ENCODE measurements at regions not wholly inside any gene's neighbourhood (a gene's known extent, or its start where the extent isn't known, plus 50 kb on each side); places are given as distances from the start of the nearest gene placed in this dataset.
A peak's percentile ranks its signal among the peaks of the same experiment; 100 is the strongest.

GRCh38 chr16:5584109-5584508 is 486.5 kb upstream of the EEF2KMT start:
- Histone ChIP-seq H3K27ac (ENCODE audit: low read length) (peak overlapping the region; percentile 87), H3K4me3 (ENCODE audit: low read length) (no peak overlapping the region), H3K4me2 (ENCODE audit: low read depth, low read length, poor library complexity, severe bottlenecking) (no peak overlapping the region), H3K4me1 (ENCODE audit: low read length) (peaks cover 56% of the 10 kb centered on the region), H3K27me3 (ENCODE audit: low read length) (no peaks in the 10 kb centered on the region), H4K20me1 (ENCODE audit: insufficient read depth, low read depth, low read length) (no peaks in the 10 kb centered on the region), H3K9me3 (ENCODE audit: low read length) (no peaks in the 10 kb centered on the region), H2AFZ (ENCODE audit: low read length) (no peak overlapping the region), H3K36me3 (ENCODE audit: insufficient read depth, low read length) (no peaks in the 10 kb centered on the region), H3K79me2 (ENCODE audit: low read length) (no peaks in the 10 kb centered on the region), H3K9me2 (replicated peaks; ENCODE audit: insufficient read depth, low read length) (no peaks in the 10 kb centered on the region), H3K9ac (ENCODE audit: low read length) (no peak overlapping the region)
- DNase-seq = no peak

GRCh38 chr16:5582529-5582928 is 484.9 kb upstream of the EEF2KMT start:
- no peaks in the 10 kb centered on the region for H4K20me1 ChIP-seq (ENCODE audit: insufficient read depth, low read depth, low read length)
- DNase-seq = no peak
- H3K4me1 ChIP-seq (ENCODE audit: low read length) = peaks cover 62% of the 10 kb centered on the region
- H3K79me2 ChIP-seq (ENCODE audit: low read length) = no peaks in the 10 kb centered on the region
- H3K4me3 ChIP-seq (ENCODE audit: low read length) = no peak overlapping the region
- peak overlapping the region; percentile 87 for H3K27ac ChIP-seq (ENCODE audit: low read length)
- no peak overlapping the region for H2AFZ ChIP-seq (ENCODE audit: low read length)
- no peaks in the 10 kb centered on the region for H3K27me3 ChIP-seq (ENCODE audit: low read length)
- no peaks in the 10 kb centered on the region for H3K9me2 ChIP-seq (replicated peaks; ENCODE audit: insufficient read depth, low read length)
- H3K9me3 ChIP-seq (ENCODE audit: low read length) = no peaks in the 10 kb centered on the region
- no peaks in the 10 kb centered on the region for H3K36me3 ChIP-seq (ENCODE audit: insufficient read depth, low read length)
- H3K9ac ChIP-seq (ENCODE audit: low read length) = peak overlapping the region; percentile 45
- no peak overlapping the region for H3K4me2 ChIP-seq (ENCODE audit: low read depth, low read length, poor library complexity, severe bottlenecking)

- Histone ChIP-seq H3K79me2 (ENCODE audit: low read length) (no peaks in the 10 kb centered on the region), H3K36me3 (ENCODE audit: insufficient read depth, low read length) (no peaks in the 10 kb centered on the region), H4K20me1 (ENCODE audit: insufficient read depth, low read depth, low read length) (no peaks in the 10 kb centered on the region), H3K9me2 (replicated peaks; ENCODE audit: insufficient read depth, low read length) (no peaks in the 10 kb centered on the region), H3K4me2 (ENCODE audit: low read depth, low read length, poor library complexity, severe bottlenecking) (no peak overlapping the region), H3K27ac (ENCODE audit: low read length) (peak overlapping the region; percentile 87), H3K4me1 (ENCODE audit: low read length) (peaks cover 68% of the 10 kb centered on the region), H3K27me3 (ENCODE audit: low read length) (no peaks in the 10 kb centered on the region), H3K9me3 (ENCODE audit: low read length) (no peaks in the 10 kb centered on the region), H3K4me3 (ENCODE audit: low read length) (no peak overlapping the region), H2AFZ (ENCODE audit: low read length) (no peak overlapping the region), H3K9ac (ENCODE audit: low read length) (peak overlapping the region; percentile 45; the same call in 1 of the 2 replicates)
- peak; percentile 84 for DNase-seq
Measured at GRCh38 chr16:5581908-5582307, 484.3 kb upstream of the EEF2KMT start.

GRCh38 chr16:5581428-5581827 is 483.8 kb upstream of the EEF2KMT start:
- Histone ChIP-seq H2AFZ (ENCODE audit: low read length) (no peak overlapping the region), H3K36me3 (ENCODE audit: insufficient read depth, low read length) (no peaks in the 10 kb centered on the region), H3K4me2 (ENCODE audit: low read depth, low read length, poor library complexity, severe bottlenecking) (peak overlapping the region; percentile 39), H3K79me2 (ENCODE audit: low read length) (no peaks in the 10 kb centered on the region), H3K27me3 (ENCODE audit: low read length) (no peaks in the 10 kb centered on the region), H3K27ac (ENCODE audit: low read length) (peak overlapping the region; percentile 87), H3K9me3 (ENCODE audit: low read length) (no peaks in the 10 kb centered on the region), H3K9ac (ENCODE audit: low read length) (peak overlapping the region; percentile 52), H4K20me1 (ENCODE audit: insufficient read depth, low read depth, low read length) (no peaks in the 10 kb centered on the region), H3K4me3 (ENCODE audit: low read length) (no peak overlapping the region), H3K4me1 (ENCODE audit: low read length) (peaks cover 73% of the 10 kb centered on the region), H3K9me2 (replicated peaks; ENCODE audit: insufficient read depth, low read length) (no peaks in the 10 kb centered on the region)
- DNase-seq = no peak

GRCh38 chr16:5580772-5581171 is 483.2 kb upstream of the EEF2KMT start:
- H4K20me1 ChIP-seq (ENCODE audit: insufficient read depth, low read depth, low read length) = no peaks in the 10 kb centered on the region
- H3K9me2 ChIP-seq (replicated peaks; ENCODE audit: insufficient read depth, low read length) = no peaks in the 10 kb centered on the region
- H3K9me3 ChIP-seq (ENCODE audit: low read length) = no peaks in the 10 kb centered on the region
- H2AFZ ChIP-seq (ENCODE audit: low read length) = no peak overlapping the region
- H3K4me3 ChIP-seq (ENCODE audit: low read length) = no peak overlapping the region
- no peak overlapping the region for H3K4me2 ChIP-seq (ENCODE audit: low read depth, low read length, poor library complexity, severe bottlenecking)
- DNase-seq = peak; percentile 69
- H3K4me1 ChIP-seq (ENCODE audit: low read length) = peaks cover 78% of the 10 kb centered on the region
- H3K27ac ChIP-seq (ENCODE audit: low read length) = peak overlapping the region; percentile 87
- peak overlapping the region; percentile 52 for H3K9ac ChIP-seq (ENCODE audit: low read length)
- no peaks in the 10 kb centered on the region for H3K79me2 ChIP-seq (ENCODE audit: low read length)
- no peaks in the 10 kb centered on the region for H3K36me3 ChIP-seq (ENCODE audit: insufficient read depth, low read length)
- H3K27me3 ChIP-seq (ENCODE audit: low read length) = no peaks in the 10 kb centered on the region

- DNase-seq = peak; percentile 67
- H2AFZ ChIP-seq (ENCODE audit: low read length) = no peak overlapping the region
- H4K20me1 ChIP-seq (ENCODE audit: insufficient read depth, low read depth, low read length) = no peaks in the 10 kb centered on the region
- no peaks in the 10 kb centered on the region for H3K27me3 ChIP-seq (ENCODE audit: low read length)
- no peak overlapping the region for H3K4me2 ChIP-seq (ENCODE audit: low read depth, low read length, poor library complexity, severe bottlenecking)
- peak overlapping the region; percentile 87 for H3K27ac ChIP-seq (ENCODE audit: low read length)
- H3K9me3 ChIP-seq (ENCODE audit: low read length) = no peaks in the 10 kb centered on the region
- H3K36me3 ChIP-seq (ENCODE audit: insufficient read depth, low read length) = no peaks in the 10 kb centered on the region
- no peaks in the 10 kb centered on the region for H3K9me2 ChIP-seq (replicated peaks; ENCODE audit: insufficient read depth, low read length)
- peaks cover 81% of the 10 kb centered on the region for H3K4me1 ChIP-seq (ENCODE audit: low read length)
- H3K4me3 ChIP-seq (ENCODE audit: low read length) = no peak overlapping the region
- peak overlapping the region; percentile 52; the same call in 1 of the 2 replicates for H3K9ac ChIP-seq (ENCODE audit: low read length)
- no peaks in the 10 kb centered on the region for H3K79me2 ChIP-seq (ENCODE audit: low read length)
Measured at GRCh38 chr16:5580296-5580695, 482.7 kb upstream of the EEF2KMT start.

GRCh38 chr16:5578980-5579379 is 481.4 kb upstream of the EEF2KMT start:
- 0 out of 2 replicates have a peak overlapping the region, but pooled peaks have one; percentile 13 for H3K9ac ChIP-seq (ENCODE audit: low read length)
- peaks cover 80% of the 10 kb centered on the region for H3K4me1 ChIP-seq (ENCODE audit: low read length)
- no peak overlapping the region for H3K4me3 ChIP-seq (ENCODE audit: low read length)

GRCh38 chr16:5577463-5577862 is 479.9 kb upstream of the EEF2KMT start:
- H4K20me1 ChIP-seq (ENCODE audit: insufficient read depth, low read depth, low read length) = no peaks in the 10 kb centered on the region
- peak overlapping the region; percentile 54; the same call in 1 of the 2 replicates for H3K9ac ChIP-seq (ENCODE audit: low read length)
- peaks cover 65% of the 10 kb centered on the region for H3K4me1 ChIP-seq (ENCODE audit: low read length)
- no peaks in the 10 kb centered on the region for H3K9me2 ChIP-seq (replicated peaks; ENCODE audit: insufficient read depth, low read length)
- peak overlapping the region; percentile 87 for H3K27ac ChIP-seq (ENCODE audit: low read length)
- no peak overlapping the region for H3K4me3 ChIP-seq (ENCODE audit: low read length)
- no peaks in the 10 kb centered on the region for H3K27me3 ChIP-seq (ENCODE audit: low read length)
- H3K36me3 ChIP-seq (ENCODE audit: insufficient read depth, low read length) = no peaks in the 10 kb centered on the region
- H3K9me3 ChIP-seq (ENCODE audit: low read length) = no peaks in the 10 kb centered on the region
- no peaks in the 10 kb centered on the region for H3K79me2 ChIP-seq (ENCODE audit: low read length)
- no peak overlapping the region for H2AFZ ChIP-seq (ENCODE audit: low read length)
- H3K4me2 ChIP-seq (ENCODE audit: low read depth, low read length, poor library complexity, severe bottlenecking) = no peak overlapping the region
- DNase-seq = peak; percentile 67

More at GRCh38 chr16:5578980-5579379, 481.4 kb upstream of the EEF2KMT start:
- Histone ChIP-seq H2AFZ (ENCODE audit: low read length) (no peak overlapping the region), H3K36me3 (ENCODE audit: insufficient read depth, low read length) (no peaks in the 10 kb centered on the region), H3K4me2 (ENCODE audit: low read depth, low read length, poor library complexity, severe bottlenecking) (no peak overlapping the region), H3K9me3 (ENCODE audit: low read length) (no peaks in the 10 kb centered on the region), H3K79me2 (ENCODE audit: low read length) (no peaks in the 10 kb centered on the region), H3K9me2 (replicated peaks; ENCODE audit: insufficient read depth, low read length) (no peaks in the 10 kb centered on the region), H3K27ac (ENCODE audit: low read length) (peak overlapping the region; percentile 87), H3K27me3 (ENCODE audit: low read length) (no peaks in the 10 kb centered on the region), H4K20me1 (ENCODE audit: insufficient read depth, low read depth, low read length) (no peaks in the 10 kb centered on the region)
- no peak for DNase-seq

Data from Karpas-422 (cell line).